Naive thymus-derived CD8-positive, alpha-beta T cell (primary cell): ENCODE measurements at regions not wholly inside any gene's neighbourhood (a gene's known extent, or its start where the extent isn't known, plus 50 kb on each side); places are given as distances from the start of the nearest gene placed in this dataset.
"Not testable (repeated sequence)": the region's sequence is repeated elsewhere in the genome, so short reads cannot be mapped to it uniquely, and the experiment has no call there.

Source experiments
- ATAC-seq, 2 donors: fragments of 150-1000 bp; cut with Tn5 transposase in 1 of 2; sonication (Bioruptor Pico), chemical (Tn5 transposase) in 1 of 2; 1 replicate in 1 of 2; 2 replicates in 1 of 2; pipeline ENCODE4 v1.10.0; 2021; ENCODE audit warnings: mild to moderate bottlenecking in 2 of 2, moderate library complexity in 2 of 2
- POLR2A ChIA-PET: fragments of 350-600 bp; sonication (Branson Sonifier 250); formaldehyde crosslinking; loops from one replicate; lab custom pipeline; 2021; ENCODE audit warnings: antibody characterized with exemption; lab: Charles Lee
- DNase-seq, 10 donors: peaks; one replicate each; pipeline versions ENCODE4 v3.0.0 to v3.0.0-alpha.2; 2020 to 2022
- H3K27ac Mint-ChIP-seq, 10 donors: one replicate each; pipeline ENCODE4 v1.8.0; 2020 to 2022; ENCODE audit warnings: mild to moderate bottlenecking in 10 of 10, mixed read lengths in 10 of 10, moderate library complexity in 4 of 10, inconsistent platforms in 1 of 10
- H3K27me3 Mint-ChIP-seq, 5 donors: one replicate each; pipeline ENCODE4 v1.8.0; 2021 to 2022; ENCODE audit warnings: mixed read lengths in 5 of 5
- H3K36me3 Mint-ChIP-seq, 3 donors: one replicate each; pipeline ENCODE4 v1.8.0; 2020 to 2022; ENCODE audit warnings: mixed read lengths in 3 of 3, mild to moderate bottlenecking in 2 of 3, inconsistent platforms in 1 of 3
- H3K4me1 Mint-ChIP-seq, 4 donors: one replicate each; pipeline ENCODE4 v1.8.0; 2021 to 2022; ENCODE audit warnings: mixed read lengths in 4 of 4
- H3K4me3 Mint-ChIP-seq, 10 donors: one replicate each; pipeline ENCODE4 v1.8.0; 2020 to 2022; ENCODE audit warnings: mild to moderate bottlenecking in 10 of 10, mixed read lengths in 10 of 10, moderate library complexity in 6 of 10, inconsistent platforms in 1 of 10
- H3K9me3 Mint-ChIP-seq, 9 donors: one replicate each; pipeline ENCODE4 v1.8.0; 2020 to 2022; ENCODE audit warnings: mixed read lengths in 9 of 9, mild to moderate bottlenecking in 3 of 9, inconsistent platforms in 1 of 9, moderate library complexity in 1 of 9

DNA sequence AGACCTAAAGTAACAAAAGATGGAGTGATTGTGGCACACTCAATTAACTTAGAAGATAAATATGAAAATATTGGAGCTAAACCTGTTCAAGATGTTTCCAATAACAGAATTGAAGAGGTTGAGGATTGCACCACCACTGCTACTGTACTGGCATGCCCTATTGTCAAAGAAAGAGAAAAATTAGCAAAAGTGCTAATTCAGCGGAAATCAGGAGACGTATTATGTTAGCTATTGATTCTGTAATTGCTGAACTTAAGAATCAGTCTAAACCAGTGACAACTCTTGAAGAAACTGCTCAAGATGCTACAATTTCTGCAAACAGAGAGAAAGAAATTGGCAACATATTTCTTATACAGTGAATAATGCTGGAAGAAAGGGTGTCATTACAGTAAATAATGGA is 754.4 kb downstream of the CDH18 start:
- Mint-ChIP-seq H3K4me1 (no peaks in the 10 kb centered on the region), H3K27ac (no peak overlapping the region), H3K36me3 (no peaks in the 10 kb centered on the region), H3K27me3 (no peaks in the 10 kb centered on the region), H3K9me3 (peaks cover 0 to 26% (median 2%) of the 10 kb centered on the region in 9 donors), H3K4me3 (no peak overlapping the region)
- POLR2A ChIA-PET, result no interaction called here
- ATAC-seq (no peak), DNase-seq (no peak)

DNA sequence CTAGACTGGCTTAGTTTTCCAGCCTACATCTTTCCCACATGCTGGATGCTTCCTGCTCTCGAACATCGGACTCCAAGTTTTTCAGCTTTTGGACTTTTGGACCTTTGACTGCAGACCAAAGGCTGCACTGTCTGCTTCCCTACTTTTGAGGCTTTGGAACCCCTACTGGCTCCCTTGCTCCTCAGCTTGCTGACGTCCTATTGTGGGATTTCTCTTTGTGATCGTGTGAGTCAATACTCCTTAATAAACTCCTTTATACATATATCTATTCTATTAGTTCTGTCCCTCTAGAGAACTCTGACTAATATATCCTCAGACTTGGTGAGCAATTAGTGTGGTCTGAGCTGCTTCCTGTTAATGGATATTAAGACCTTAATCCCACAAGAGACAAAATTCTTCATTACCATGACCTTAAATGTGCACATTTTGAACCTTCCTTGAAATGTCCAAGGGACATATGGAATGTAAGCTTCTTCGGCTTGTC is 752.9 kb downstream of the CDH18 start:
- H3K4me1 Mint-ChIP-seq, result no peaks in the 10 kb centered on the region

DNA sequence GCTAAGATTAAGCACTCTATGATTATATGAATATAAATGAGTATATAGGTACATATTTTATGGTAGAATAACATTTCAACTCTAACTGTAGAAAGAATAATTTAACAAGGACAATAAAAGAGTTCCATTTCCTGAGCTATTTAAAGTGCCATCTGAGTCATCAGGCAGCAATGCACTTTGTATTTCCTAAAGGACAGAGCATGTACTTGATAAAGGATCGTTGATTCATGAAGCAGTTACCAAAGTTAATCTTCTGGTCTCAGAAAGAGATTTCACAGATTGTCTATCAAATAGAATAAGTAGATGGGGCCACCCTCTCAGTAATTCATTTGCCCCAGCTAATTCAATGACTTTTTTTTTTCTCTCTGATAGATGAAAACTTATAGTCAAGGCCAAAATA is 747.8 kb downstream of the CDH18 start:
- POLR2A ChIA-PET, result no interaction called here

More for the DNA sequence above, 752.9 kb downstream of the CDH18 start:
- H3K27me3 Mint-ChIP-seq, result no peaks in the 10 kb centered on the region
- no peak for ATAC-seq
- no peak overlapping the region for H3K27ac Mint-ChIP-seq
- H3K9me3 Mint-ChIP-seq, result peaks cover 0 to 26% (median 2%) of the 10 kb centered on the region in 9 donors
- H3K36me3 Mint-ChIP-seq, result no peaks in the 10 kb centered on the region
- POLR2A ChIA-PET, result no interaction called here
- H3K4me3 Mint-ChIP-seq, result no peak overlapping the region
- no peak for DNase-seq

DNA sequence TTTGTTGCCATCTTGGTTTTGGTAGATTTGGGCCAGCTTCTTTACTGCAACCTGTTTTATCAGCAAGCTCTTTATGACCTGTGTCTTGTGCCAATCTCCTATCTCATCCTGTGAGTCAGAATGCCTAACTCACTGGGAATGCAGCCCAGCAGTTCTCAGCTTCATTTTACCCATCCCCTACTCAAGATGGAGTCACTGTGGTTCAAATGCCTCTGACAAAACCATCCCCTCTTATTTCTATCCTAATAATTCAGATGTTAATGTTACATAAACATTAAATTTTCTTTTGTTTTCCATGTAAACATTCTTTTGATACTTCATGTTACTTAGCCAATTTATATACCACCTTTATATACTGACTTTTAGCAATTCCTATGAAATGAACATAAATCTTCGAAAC is 746.3 kb downstream of the CDH18 start:
- ATAC-seq (no peak), DNase-seq (no peak)
- Mint-ChIP-seq H3K36me3 (no peaks in the 10 kb centered on the region), H3K27me3 (no peaks in the 10 kb centered on the region), H3K4me3 (no peak overlapping the region), H3K9me3 (peaks cover 0 to 13% (median 10%) of the 10 kb centered on the region in 9 donors), H3K4me1 (no peaks in the 10 kb centered on the region), H3K27ac (no peak overlapping the region)
- POLR2A ChIA-PET, result no interaction called here

More for the DNA sequence above, 747.8 kb downstream of the CDH18 start:
- no peak for DNase-seq
- no peak for ATAC-seq
- H3K4me1 Mint-ChIP-seq, result no peaks in the 10 kb centered on the region
- no peak overlapping the region for H3K27ac Mint-ChIP-seq
- H3K27me3 Mint-ChIP-seq, result no peaks in the 10 kb centered on the region
- H3K4me3 Mint-ChIP-seq, result no peak overlapping the region
- H3K36me3 Mint-ChIP-seq, result no peaks in the 10 kb centered on the region
- peaks cover 0 to 14% (median 4%) of the 10 kb centered on the region in 9 donors for H3K9me3 Mint-ChIP-seq

DNA sequence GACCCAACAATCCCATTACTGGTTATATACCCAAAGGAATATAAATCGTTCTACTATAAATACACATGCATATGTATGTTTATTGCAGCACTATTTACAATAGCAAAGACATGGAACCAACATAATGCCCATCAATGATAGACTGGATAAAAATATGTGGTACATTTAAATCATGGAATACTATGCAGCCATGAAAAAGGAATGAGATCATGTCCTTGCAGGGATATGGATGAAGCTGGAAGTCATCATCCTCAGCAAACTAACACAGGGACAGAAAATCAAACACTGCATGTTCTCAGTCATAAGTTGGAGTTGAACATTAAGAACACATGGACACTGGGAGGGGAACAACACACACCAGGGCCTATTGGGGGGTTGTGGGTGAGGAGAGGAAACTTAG is 741.8 kb downstream of the CDH18 start:
- POLR2A ChIA-PET, H3K36me3 Mint-ChIP-seq: not testable (repeated sequence)
- H3K9me3 Mint-ChIP-seq, result peaks cover 0 to 22% (median 11%) of the 10 kb centered on the region in 9 donors

DNA sequence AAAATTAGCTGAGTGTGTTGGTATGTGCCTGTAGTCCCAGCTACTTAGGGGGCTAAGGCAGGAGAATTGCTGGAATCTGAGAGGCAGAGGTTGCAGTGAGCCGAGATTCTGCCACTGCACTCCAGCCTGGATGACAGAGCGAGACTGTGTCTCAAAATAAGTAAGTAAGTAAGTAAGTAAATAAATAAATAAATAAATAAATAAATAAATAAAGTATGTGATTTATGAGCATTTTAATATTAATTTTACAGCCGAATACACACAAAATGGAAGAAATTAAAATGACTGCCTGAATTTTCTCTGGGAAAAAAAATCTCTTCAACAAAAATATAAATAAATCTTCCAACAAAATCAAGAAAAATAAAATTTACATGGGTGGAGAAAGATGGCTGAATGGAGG is 740.7 kb downstream of the CDH18 start:
- ATAC-seq, result no peak
- no peaks in the 10 kb centered on the region for H3K27me3 Mint-ChIP-seq
- peaks cover 0 to 25% (median 12%) of the 10 kb centered on the region in 9 donors for H3K9me3 Mint-ChIP-seq
- no peak overlapping the region for H3K27ac Mint-ChIP-seq
- POLR2A ChIA-PET, result no interaction called here
- H3K36me3 Mint-ChIP-seq, result no peaks in the 10 kb centered on the region
- H3K4me1 Mint-ChIP-seq, result no peaks in the 10 kb centered on the region
- no peak for DNase-seq
- no peak overlapping the region for H3K4me3 Mint-ChIP-seq

More for the DNA sequence above, 741.8 kb downstream of the CDH18 start:
- H3K4me1 Mint-ChIP-seq, H3K4me3 Mint-ChIP-seq, DNase-seq, H3K27me3 Mint-ChIP-seq, H3K27ac Mint-ChIP-seq, ATAC-seq: not testable (repeated sequence)

DNA sequence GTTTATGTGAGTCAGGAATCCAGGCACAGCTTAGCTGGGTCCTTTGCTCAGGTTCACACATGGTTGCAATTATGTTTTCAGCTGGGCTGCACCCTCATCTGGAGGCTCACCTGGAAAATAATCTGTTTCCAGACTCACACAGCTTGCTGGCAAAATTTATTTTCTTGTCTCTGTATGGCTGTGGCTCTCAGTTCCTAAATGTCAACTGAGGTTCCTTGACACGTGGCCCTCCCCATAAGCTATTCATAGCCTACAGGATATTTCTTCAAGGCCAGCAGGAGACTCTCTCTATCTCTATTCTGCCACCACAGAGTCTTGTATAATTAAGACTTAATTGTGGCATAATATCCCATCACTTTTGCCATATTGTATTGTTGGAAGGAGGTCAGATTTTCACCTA is 732.0 kb downstream of the CDH18 start:
- Mint-ChIP-seq H3K27me3 (no peaks in the 10 kb centered on the region), H3K4me1 (no peaks in the 10 kb centered on the region), H3K9me3 (peaks cover 0 to 21% (median 8%) of the 10 kb centered on the region in 9 donors), H3K36me3 (peaks cover 0 to 6% (median 0%) of the 10 kb centered on the region in 3 donors), H3K4me3 (no peak overlapping the region), H3K27ac (no peak overlapping the region)
- no peak for DNase-seq
- ATAC-seq, result no peak
- POLR2A ChIA-PET, result no interaction called here

DNA sequence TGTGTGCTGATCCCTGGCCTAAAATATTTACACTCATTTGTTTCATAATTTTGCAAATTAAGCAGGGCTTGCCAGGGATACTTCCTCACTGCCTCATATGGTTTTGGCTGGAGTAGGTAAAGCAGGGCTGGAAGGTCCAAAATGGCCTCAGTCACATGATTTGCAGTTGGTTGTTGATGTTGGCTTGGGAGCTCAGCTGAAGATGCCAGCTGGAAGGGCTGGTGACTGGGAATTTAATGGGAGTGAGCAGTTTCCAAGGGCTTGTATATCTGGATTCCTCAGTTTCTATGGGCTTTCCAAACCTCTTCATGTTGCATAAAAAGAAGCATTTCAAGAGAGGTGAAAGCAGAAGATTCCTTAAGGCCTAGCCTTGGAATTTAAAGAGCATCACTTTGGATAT is 729.3 kb downstream of the CDH18 start:
- Mint-ChIP-seq H3K4me1 (no peaks in the 10 kb centered on the region), H3K9me3 (peaks cover 0 to 28% (median 10%) of the 10 kb centered on the region in 9 donors), H3K36me3 (peaks cover 0 to 6% (median 0%) of the 10 kb centered on the region in 3 donors), H3K27me3 (no peaks in the 10 kb centered on the region), H3K4me3 (no peak overlapping the region), H3K27ac (no peak overlapping the region)
- POLR2A ChIA-PET, result no interaction called here
- ATAC-seq, result no peak
- no peak for DNase-seq

DNA sequence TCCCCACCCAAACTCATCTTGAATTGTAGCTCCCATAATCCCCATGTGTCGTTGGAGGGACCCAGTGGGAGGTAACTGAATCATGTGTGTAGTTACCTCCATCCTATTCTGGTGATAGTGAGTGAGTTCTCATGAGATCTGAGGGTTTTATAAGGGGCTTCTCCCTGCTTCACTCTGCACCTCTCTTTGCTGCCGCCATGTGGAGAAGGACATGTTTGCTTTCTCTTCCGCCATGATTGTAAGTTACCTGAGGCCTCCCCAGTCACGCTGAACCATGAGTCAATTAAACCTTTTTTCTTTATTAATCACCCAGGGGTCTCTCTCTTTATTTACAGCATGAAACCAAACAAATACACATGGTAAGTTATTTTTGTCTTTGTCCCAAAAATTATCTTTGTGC is 726.1 kb downstream of the CDH18 start:
- Mint-ChIP-seq H3K9me3 (peaks cover 0 to 26% (median 12%) of the 10 kb centered on the region in 9 donors), H3K27me3 (no peaks in the 10 kb centered on the region), H3K36me3 (peaks cover 0 to 6% (median 0%) of the 10 kb centered on the region in 3 donors), H3K27ac (no peak overlapping the region), H3K4me3 (no peak overlapping the region), H3K4me1 (no peaks in the 10 kb centered on the region)
- no peak for ATAC-seq
- POLR2A ChIA-PET, result no interaction called here
- DNase-seq, result no peak

DNA sequence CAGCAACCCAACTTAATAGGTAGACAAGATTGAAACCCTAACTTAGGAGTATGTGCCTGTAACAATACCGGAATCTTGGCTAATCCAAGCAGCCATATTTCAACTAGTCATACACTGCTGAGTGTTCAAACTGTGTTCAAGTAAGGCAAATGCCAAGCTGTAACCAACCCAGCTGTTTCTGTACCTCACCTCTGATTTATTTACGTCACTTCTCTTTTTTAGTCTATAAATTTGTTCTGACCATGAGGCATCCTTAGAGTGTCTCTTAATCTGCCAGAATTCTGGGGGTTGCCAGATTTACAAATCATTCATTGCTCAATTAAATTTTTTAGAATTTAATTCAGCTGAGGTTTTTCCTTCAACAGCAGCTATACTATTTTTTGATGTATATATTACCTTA is 723.2 kb downstream of the CDH18 start:
- peaks cover 6 to 23% (median 17%) of the 10 kb centered on the region in 9 donors for H3K9me3 Mint-ChIP-seq
- no peak overlapping the region for H3K27ac Mint-ChIP-seq
- no peak for ATAC-seq
- H3K27me3 Mint-ChIP-seq, result no peaks in the 10 kb centered on the region
- POLR2A ChIA-PET, result no interaction called here
- H3K4me3 Mint-ChIP-seq, result no peak overlapping the region
- H3K36me3 Mint-ChIP-seq, result peaks cover 0 to 19% (median 0%) of the 10 kb centered on the region in 3 donors
- H3K4me1 Mint-ChIP-seq, result no peaks in the 10 kb centered on the region
- no peak for DNase-seq

DNA sequence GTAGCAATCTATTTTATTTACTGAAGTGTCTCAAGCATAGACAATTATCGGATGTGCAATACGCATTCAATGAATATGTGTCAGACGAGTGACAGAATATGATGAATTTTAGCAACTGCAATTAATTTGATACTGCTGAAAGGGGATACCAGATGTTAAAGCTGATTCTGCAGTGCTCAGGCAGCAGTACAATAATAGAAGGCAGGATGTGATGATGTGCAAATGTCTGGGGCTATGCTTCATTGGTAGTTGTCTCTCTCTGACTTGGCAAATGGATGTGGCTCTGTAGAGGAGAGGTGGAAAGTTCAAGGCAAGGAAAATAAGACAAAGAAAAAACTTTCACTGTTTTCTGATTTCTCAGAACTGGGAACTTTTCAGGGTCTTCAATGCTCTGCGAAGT is 721.2 kb downstream of the CDH18 start:
- ATAC-seq (no peak), DNase-seq (no peak)
- no peak overlapping the region for H3K4me3 Mint-ChIP-seq
- H3K36me3 Mint-ChIP-seq, result peaks cover 0 to 13% (median 0%) of the 10 kb centered on the region in 3 donors
- no peak overlapping the region for H3K27ac Mint-ChIP-seq
- H3K4me1 Mint-ChIP-seq, result no peaks in the 10 kb centered on the region
- peaks cover 2 to 22% (median 14%) of the 10 kb centered on the region in 9 donors for H3K9me3 Mint-ChIP-seq
- POLR2A ChIA-PET, result no interaction called here
- no peaks in the 10 kb centered on the region for H3K27me3 Mint-ChIP-seq

DNA sequence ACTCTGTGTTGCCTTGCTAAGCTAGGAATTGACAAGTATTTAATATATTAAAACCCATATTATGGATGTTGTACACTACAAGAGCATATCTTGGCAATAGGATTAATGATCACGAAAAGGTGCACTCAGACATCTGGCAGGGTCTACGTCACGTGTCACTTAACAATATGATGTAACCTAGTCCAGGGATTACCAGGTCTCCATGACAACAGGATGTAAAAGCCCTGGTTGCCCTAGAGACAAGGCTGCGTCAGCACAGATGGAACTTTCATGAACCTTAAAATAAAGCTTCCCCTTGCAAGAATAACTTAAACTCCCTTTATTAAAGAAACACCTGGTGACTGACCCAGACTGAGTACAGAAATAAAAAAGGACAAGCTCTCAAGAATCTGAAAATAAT is 717.8 kb downstream of the CDH18 start:
- Mint-ChIP-seq H3K9me3 (peaks cover under 1 to 26% (median 14%) of the 10 kb centered on the region in 9 donors), H3K4me1 (no peaks in the 10 kb centered on the region), H3K4me3 (no peak overlapping the region), H3K27me3 (no peaks in the 10 kb centered on the region), H3K27ac (no peak overlapping the region), H3K36me3 (peaks cover 0 to 13% (median 0%) of the 10 kb centered on the region in 3 donors)
- POLR2A ChIA-PET, result no interaction called here
- DNase-seq (no peak), ATAC-seq (no peak)

DNA sequence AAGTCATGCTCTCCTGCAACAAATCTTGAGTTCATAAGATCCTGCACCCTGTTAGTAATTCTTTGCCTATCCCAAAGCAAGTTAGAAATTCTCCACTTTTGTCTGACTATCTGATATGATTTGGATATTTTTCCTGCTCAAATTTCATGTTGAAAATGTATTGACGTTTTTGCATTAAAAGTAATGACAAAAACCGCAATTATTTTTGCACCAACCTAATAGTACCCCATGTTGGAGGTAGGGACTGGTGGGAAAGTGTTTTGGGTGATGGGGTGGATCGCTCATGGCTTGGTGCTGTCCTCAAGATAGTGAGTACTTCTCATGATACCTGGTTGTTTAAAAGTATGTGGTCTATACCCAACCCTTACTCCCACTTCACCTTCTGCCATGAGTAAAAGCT is 713.4 kb downstream of the CDH18 start:
- Mint-ChIP-seq H3K36me3 (peaks cover 0 to under 1% (median 0%) of the 10 kb centered on the region in 3 donors), H3K4me3 (no peak overlapping the region), H3K27me3 (no peaks in the 10 kb centered on the region), H3K27ac (no peak overlapping the region), H3K4me1 (no peaks in the 10 kb centered on the region), H3K9me3 (peaks cover 3 to 56% (median 13%) of the 10 kb centered on the region in 9 donors)
- no peak for ATAC-seq
- no peak for DNase-seq
- POLR2A ChIA-PET, result no interaction called here

DNA sequence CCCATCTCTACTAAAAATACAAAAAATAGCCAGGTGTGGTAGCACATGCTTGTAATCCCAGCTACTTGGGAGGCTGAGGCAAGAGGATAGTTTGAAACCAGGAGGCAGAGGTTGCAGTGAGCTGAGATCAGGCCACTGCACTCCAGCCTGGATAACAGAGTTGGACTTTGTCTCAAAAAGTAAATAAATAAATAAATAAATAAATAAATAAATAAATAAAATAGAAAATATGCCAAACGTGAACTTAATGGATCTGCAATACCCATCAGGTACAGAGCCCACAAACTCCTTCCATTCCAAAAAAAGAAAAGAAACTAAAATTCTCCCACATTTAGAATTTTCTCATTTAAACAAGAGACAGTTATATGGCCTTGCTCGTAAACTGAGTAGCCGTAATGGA is 702.7 kb downstream of the CDH18 start:
- no peaks in the 10 kb centered on the region for H3K27me3 Mint-ChIP-seq
- H3K4me3 Mint-ChIP-seq, result no peak overlapping the region
- peaks cover 5 to 44% (median 16%) of the 10 kb centered on the region in 9 donors for H3K9me3 Mint-ChIP-seq
- DNase-seq (no peak), ATAC-seq (no peak)
- H3K36me3 Mint-ChIP-seq, result peaks cover 0 to 19% (median 0%) of the 10 kb centered on the region in 3 donors
- H3K27ac Mint-ChIP-seq, result no peak overlapping the region
- POLR2A ChIA-PET, result no interaction called here
- no peaks in the 10 kb centered on the region for H3K4me1 Mint-ChIP-seq
